ENCODE measurements at regions not wholly inside any gene's neighbourhood (a gene's known extent, or its start where the extent isn't known, plus 50 kb on each side); places are given as distances from the start of the nearest gene placed in this dataset.

DNA sequence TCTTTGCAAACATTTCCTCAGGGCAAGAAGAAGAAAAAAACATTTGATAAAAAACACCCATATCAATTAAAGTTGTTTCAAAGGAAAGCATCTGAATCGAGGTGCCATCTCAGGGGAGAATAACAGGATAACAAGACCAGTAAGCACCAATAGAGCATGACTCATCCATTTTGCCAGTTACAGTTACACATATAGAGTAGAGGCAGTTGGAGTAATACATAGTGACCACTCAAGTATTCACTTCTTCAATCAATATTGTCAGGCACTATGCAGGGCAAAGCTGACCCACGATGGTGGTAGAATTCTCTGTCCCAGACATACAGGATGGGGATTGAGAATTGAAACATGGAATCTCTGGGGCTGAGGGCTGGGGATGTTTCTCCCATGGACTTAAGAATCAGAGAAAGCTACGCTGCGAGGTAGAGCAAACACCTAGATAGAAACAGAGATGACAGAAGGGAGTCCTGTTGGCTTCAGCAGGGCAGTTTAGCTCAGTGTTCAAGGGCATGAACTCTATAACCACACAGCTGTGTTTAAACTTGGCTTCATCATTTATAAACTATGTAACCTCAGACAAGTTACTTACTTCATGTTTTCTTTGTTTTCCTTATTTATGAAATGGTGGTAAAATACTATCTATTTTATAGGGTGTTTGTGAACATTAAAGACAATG, 186.4 kb upstream of the NANOGP8 start:
- TF ChIP-seq, protein P1, sequence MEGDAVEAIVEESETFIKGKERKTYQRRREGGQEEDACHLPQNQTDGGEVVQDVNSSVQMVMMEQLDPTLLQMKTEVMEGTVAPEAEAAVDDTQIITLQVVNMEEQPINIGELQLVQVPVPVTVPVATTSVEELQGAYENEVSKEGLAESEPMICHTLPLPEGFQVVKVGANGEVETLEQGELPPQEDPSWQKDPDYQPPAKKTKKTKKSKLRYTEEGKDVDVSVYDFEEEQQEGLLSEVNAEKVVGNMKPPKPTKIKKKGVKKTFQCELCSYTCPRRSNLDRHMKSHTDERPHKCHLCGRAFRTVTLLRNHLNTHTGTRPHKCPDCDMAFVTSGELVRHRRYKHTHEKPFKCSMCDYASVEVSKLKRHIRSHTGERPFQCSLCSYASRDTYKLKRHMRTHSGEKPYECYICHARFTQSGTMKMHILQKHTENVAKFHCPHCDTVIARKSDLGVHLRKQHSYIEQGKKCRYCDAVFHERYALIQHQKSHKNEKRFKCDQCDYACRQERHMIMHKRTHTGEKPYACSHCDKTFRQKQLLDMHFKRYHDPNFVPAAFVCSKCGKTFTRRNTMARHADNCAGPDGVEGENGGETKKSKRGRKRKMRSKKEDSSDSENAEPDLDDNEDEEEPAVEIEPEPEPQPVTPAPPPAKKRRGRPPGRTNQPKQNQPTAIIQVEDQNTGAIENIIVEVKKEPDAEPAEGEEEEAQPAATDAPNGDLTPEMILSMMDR (IDR thresholded peaks at IDR 0.05) = no peak
- TF ChIP-seq POLR2A (IDR thresholded peaks at IDR 0.05) (no peak), POLR2AphosphoS5 (IDR thresholded peaks at IDR 0.05) (no peak)

Measured in prostate gland (tissue), 2 donors.